ENCODE measurements at regions not wholly inside any gene's neighbourhood (a gene's known extent, or its start where the extent isn't known, plus 50 kb on each side); places are given as distances from the start of the nearest gene placed in this dataset.

DNA sequence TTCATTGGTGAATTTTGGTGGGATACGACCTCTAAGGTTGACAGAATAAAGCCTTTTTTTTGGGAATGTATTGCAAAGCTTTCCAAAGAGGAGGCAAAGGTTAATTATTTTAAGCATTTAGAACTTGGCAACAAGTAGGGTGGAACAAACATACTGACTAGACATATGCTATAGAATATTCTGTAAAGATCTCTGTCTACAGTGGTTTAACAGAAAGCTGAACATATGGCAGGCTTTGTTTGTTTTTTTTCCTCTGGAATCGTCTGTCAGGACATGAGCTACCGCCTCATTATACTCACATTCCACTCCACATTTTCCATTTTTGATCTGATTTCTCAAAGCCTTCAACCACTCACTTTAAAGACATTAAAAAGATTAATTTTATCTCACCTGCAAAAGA, 153.4 kb upstream of the PELI2 start:
- no peaks in the 10 kb centered on the region for H3K36me3 ChIP-seq (ENCODE audit: control insufficient read depth in 1 of 2, insufficient read depth in 2 of 2, low read length in 1 of 2)
- H3K27me3 ChIP-seq (ENCODE audit: control insufficient read depth in 1 of 2, insufficient read depth in 2 of 2, low read length in 1 of 2) = no peaks in the 10 kb centered on the region
- WGBS, 2 donors = 64 to 66% methylated on average over 3 of the region's 3 CpGs
- ATAC-seq (ENCODE audit: low FRiP score) (no peak), DNase-seq (no peak)
- H3K9me3 ChIP-seq (ENCODE audit: control insufficient read depth, low read length) = no peaks in the 10 kb centered on the region
- no peak overlapping the region for H3K27ac ChIP-seq (ENCODE audit: low read depth in 1 of 2, low read length in 2 of 2)
- H3K4me1 ChIP-seq (ENCODE audit: control insufficient read depth in 1 of 2, insufficient read depth in 2 of 2, low read length in 2 of 2) = peaks cover 0 to 1% of the 10 kb centered on the region in 2 donors
- intact Hi-C loops (cut with DNase I) = no loop called here
- H3K4me3 ChIP-seq (ENCODE audit: low read length in 2 of 2) = no peak overlapping the region

DNA sequence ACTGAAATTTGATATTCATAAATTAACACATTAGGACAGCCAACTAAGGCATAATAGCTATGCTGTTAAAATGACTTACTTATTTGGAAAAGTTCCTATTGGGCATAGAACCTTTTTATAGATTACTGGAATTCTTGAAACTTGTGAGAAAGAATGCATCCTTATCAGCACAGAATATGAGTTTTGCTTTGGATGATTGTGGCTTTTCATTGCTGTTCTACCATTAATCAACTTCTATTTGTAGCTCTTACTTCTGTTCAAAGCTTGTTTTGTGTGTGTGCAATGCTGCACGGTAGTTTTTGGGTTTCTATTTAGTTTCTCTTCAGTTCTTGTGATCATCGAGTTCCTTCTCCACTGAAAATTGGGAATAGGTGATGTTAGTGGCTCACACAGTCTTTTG, 152.4 kb upstream of the PELI2 start:
- ATAC-seq (ENCODE audit: low FRiP score) = no peak
- WGBS, 2 donors = 9 to 17% methylated on average over 2 of the region's 2 CpGs

DNA sequence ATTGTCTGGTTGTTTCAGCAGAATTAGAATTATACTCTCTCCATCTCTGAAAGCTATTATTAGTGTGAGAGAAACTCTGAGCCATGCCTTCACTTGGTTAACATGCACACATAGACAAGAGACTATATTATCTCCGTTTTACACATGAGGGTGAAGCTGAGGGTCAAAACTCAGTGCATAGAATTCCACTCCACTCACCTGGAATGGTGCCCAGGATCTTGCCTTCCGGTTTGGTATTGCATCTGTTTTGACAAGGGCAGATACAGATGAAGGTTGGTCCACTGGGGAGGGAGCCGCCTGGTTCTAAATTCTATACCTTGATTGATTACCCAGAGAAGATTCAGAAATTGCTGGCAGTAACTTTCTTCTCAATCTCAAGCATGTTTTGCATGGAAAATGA, 149.5 kb upstream of the PELI2 start:
- no peak for ATAC-seq (ENCODE audit: low FRiP score)

More for the DNA sequence above, 152.4 kb upstream of the PELI2 start:
- H3K9me3 ChIP-seq (ENCODE audit: control insufficient read depth, low read length) = no peaks in the 10 kb centered on the region
- intact Hi-C loops (cut with DNase I) = no loop called here
- no peak for DNase-seq
- H3K36me3 ChIP-seq (ENCODE audit: control insufficient read depth in 1 of 2, insufficient read depth in 2 of 2, low read length in 1 of 2) = no peaks in the 10 kb centered on the region
- no peak overlapping the region for H3K27ac ChIP-seq (ENCODE audit: low read depth in 1 of 2, low read length in 2 of 2)
- no peaks in the 10 kb centered on the region for H3K27me3 ChIP-seq (ENCODE audit: control insufficient read depth in 1 of 2, insufficient read depth in 2 of 2, low read length in 1 of 2)
- peaks cover 0 to 1% of the 10 kb centered on the region in 2 donors for H3K4me1 ChIP-seq (ENCODE audit: control insufficient read depth in 1 of 2, insufficient read depth in 2 of 2, low read length in 2 of 2)
- H3K4me3 ChIP-seq (ENCODE audit: low read length in 2 of 2) = no peak overlapping the region

DNA sequence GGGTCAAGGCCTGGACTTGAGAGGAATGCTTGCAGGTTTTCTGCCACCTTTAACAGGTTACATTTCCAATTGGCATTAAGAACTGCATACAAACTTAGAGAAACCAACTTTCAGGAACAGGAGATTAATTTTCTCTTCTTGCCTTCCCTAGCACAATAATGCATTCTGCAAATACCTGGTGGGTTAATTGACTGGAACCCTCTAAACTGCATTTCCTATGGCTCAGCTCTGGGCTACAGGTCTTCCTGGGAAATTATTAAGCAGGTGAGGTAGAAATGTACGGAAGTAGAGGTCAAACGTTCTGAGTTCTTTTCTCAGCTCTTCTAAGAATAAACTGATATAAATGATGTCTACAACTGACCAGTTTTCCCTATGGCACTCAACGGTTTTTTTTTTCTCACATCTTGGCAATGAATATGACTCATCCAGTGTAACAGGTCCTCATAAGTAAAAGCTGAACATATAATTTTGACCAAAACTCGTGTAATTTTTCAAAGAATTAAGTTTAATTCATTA, 144.9 kb upstream of the PELI2 start:
- no peak for ATAC-seq (ENCODE audit: low FRiP score)
- H3K4me3 ChIP-seq (ENCODE audit: low read length in 2 of 2) = no peak overlapping the region
- H3K4me1 ChIP-seq (ENCODE audit: control insufficient read depth in 1 of 2, insufficient read depth in 2 of 2, low read length in 2 of 2) = peaks cover 2 to 7% of the 10 kb centered on the region in 2 donors
- intact Hi-C loops (cut with DNase I) = no loop called here
- WGBS, 2 donors = 89 to 90% methylated on average over 4 of the region's 4 CpGs
- no peaks in the 10 kb centered on the region for H3K36me3 ChIP-seq (ENCODE audit: control insufficient read depth in 1 of 2, insufficient read depth in 2 of 2, low read length in 1 of 2)
- no peaks in the 10 kb centered on the region for H3K9me3 ChIP-seq (ENCODE audit: control insufficient read depth, low read length)
- no peaks in the 10 kb centered on the region for H3K27me3 ChIP-seq (ENCODE audit: control insufficient read depth in 1 of 2, insufficient read depth in 2 of 2, low read length in 1 of 2)
- DNase-seq = no peak
- H3K27ac ChIP-seq (ENCODE audit: low read depth in 1 of 2, low read length in 2 of 2) = no peak overlapping the region

More for the DNA sequence above, 149.5 kb upstream of the PELI2 start:
- H3K4me1 ChIP-seq (ENCODE audit: control insufficient read depth in 1 of 2, insufficient read depth in 2 of 2, low read length in 2 of 2) = peaks cover 0 to 1% of the 10 kb centered on the region in 2 donors
- no peaks in the 10 kb centered on the region for H3K36me3 ChIP-seq (ENCODE audit: control insufficient read depth in 1 of 2, insufficient read depth in 2 of 2, low read length in 1 of 2)
- no peak overlapping the region for H3K4me3 ChIP-seq (ENCODE audit: low read length in 2 of 2)
- no peaks in the 10 kb centered on the region for H3K9me3 ChIP-seq (ENCODE audit: control insufficient read depth, low read length)
- WGBS, 2 donors = 49 to 53% methylated on average over 3 of the region's 3 CpGs
- no peak overlapping the region for H3K27ac ChIP-seq (ENCODE audit: low read depth in 1 of 2, low read length in 2 of 2)
- intact Hi-C loops (cut with DNase I) = no loop called here
- no peak for DNase-seq
- H3K27me3 ChIP-seq (ENCODE audit: control insufficient read depth in 1 of 2, insufficient read depth in 2 of 2, low read length in 1 of 2) = no peaks in the 10 kb centered on the region

DNA sequence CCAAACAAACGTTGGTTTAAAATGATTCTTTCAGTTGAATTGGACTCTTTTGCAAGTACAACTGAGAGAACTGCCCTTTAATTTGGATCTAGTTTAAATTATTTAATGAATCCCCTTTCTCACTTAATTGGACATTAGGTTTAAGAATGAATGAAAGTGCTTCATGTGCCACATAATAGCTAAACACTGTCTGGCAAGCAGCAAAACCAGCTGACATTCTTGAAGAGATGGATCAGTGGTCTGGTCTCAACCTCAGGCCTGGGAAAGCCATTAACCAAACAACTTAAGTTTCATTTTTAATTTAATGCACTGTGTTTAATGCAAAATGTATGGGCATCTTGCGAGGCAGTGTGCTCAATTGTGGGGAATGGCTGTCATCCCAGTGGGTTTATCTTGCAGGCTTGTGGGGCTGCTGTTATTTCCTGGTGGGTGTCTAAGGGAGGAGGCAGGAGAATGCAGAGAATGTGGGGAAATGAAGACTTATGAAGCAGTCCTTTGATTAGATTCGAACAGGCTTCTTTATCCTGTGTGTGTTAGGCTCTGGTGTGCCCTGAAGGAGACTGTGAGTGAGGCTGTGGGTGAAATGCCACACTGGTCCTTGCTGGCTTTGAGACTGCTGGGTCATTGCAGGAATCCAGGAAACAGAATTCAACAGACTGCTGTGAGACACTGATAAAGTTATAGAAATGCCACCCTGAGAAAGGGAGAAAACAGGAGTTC, 144.1 kb upstream of the PELI2 start:
- no peak for DNase-seq
- no peak overlapping the region for H3K27ac ChIP-seq (ENCODE audit: low read depth in 1 of 2, low read length in 2 of 2)
- H3K9me3 ChIP-seq (ENCODE audit: control insufficient read depth, low read length) = no peaks in the 10 kb centered on the region
- no peak for ATAC-seq (ENCODE audit: low FRiP score)
- H3K36me3 ChIP-seq (ENCODE audit: control insufficient read depth in 1 of 2, insufficient read depth in 2 of 2, low read length in 1 of 2) = no peaks in the 10 kb centered on the region
- H3K4me1 ChIP-seq (ENCODE audit: control insufficient read depth in 1 of 2, insufficient read depth in 2 of 2, low read length in 2 of 2) = peaks cover 2 to 7% of the 10 kb centered on the region in 2 donors
- WGBS, 2 donors = 77 to 80% methylated on average over 3 of the region's 3 CpGs
- no peak overlapping the region for H3K4me3 ChIP-seq (ENCODE audit: low read length in 2 of 2)
- H3K27me3 ChIP-seq (ENCODE audit: control insufficient read depth in 1 of 2, insufficient read depth in 2 of 2, low read length in 1 of 2) = no peaks in the 10 kb centered on the region
- intact Hi-C loops (cut with DNase I) = no loop called here

DNA sequence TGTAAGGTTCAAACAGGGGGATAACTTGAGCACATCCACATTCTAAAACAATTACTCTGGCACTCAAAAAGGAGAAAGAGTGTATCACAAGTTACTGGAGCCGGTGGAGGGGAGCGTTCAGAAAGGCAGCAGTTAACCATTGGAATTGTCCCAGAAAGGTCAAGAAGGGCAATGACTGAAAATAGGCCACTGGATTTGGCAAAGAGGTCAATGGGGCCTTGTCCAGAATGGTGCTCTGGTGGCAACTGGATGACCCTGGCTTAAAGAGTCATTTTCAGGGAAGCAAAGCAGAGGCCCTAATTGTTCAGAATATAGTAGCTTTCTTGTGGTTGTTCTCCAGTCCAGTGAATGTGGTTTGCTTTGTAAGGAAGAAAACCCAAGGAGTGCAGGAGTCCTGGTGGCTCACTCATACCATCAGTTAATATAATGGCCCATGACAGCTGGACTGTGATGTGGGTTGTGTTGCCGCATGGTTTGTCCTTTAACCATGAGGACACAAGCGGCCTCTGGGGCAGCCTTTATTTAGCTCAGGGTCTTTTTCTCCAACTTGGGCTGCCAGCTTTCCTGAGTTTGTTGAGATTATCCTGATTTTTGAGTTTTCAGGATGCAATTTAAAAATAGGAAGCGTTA, 142.8 kb upstream of the PELI2 start:
- no peak for ATAC-seq (ENCODE audit: low FRiP score)
- no peak overlapping the region for H3K27ac ChIP-seq (ENCODE audit: low read depth in 1 of 2, low read length in 2 of 2)
- DNase-seq = no peak
- no peaks in the 10 kb centered on the region for H3K9me3 ChIP-seq (ENCODE audit: control insufficient read depth, low read length)
- intact Hi-C loops (cut with DNase I) = no loop called here
- H3K4me3 ChIP-seq (ENCODE audit: low read length in 2 of 2) = no peak overlapping the region
- no peaks in the 10 kb centered on the region for H3K36me3 ChIP-seq (ENCODE audit: control insufficient read depth in 1 of 2, insufficient read depth in 2 of 2, low read length in 1 of 2)
- WGBS, 2 donors = 98 to 99% methylated on average over 5 of the region's 5 CpGs
- H3K4me1 ChIP-seq (ENCODE audit: control insufficient read depth in 1 of 2, insufficient read depth in 2 of 2, low read length in 2 of 2) = peaks cover 2 to 7% of the 10 kb centered on the region in 2 donors
- H3K27me3 ChIP-seq (ENCODE audit: control insufficient read depth in 1 of 2, insufficient read depth in 2 of 2, low read length in 1 of 2) = no peaks in the 10 kb centered on the region

DNA sequence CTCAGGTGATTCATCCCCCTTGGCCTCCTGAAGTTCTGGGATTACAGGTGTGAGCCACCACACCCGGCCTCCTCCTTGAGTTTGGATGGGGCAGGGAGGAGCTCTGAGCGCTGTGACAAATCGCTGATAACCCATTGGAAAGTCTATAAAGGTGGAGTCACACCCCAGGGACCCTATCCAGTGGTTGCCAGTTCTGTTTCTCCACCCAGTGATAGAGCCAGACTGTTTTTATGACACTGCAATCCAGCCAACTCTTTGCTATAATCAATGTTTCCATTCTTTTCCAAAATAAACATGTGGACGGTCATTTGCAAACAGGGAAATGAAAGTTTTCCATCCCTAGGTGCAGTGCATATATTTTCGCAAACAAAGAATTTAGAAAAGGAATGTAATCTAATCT, 142.0 kb upstream of the PELI2 start:
- Histone ChIP-seq H3K4me1 (ENCODE audit: control insufficient read depth in 1 of 2, insufficient read depth in 2 of 2, low read length in 2 of 2) (peaks cover 2 to 7% of the 10 kb centered on the region in 2 donors), H3K27me3 (ENCODE audit: control insufficient read depth in 1 of 2, insufficient read depth in 2 of 2, low read length in 1 of 2) (no peaks in the 10 kb centered on the region), H3K4me3 (ENCODE audit: low read length in 2 of 2) (no peak overlapping the region), H3K27ac (ENCODE audit: low read depth in 1 of 2, low read length in 2 of 2) (no peak overlapping the region), H3K9me3 (ENCODE audit: control insufficient read depth, low read length) (peaks cover 1% of the 10 kb centered on the region), H3K36me3 (ENCODE audit: control insufficient read depth in 1 of 2, insufficient read depth in 2 of 2, low read length in 1 of 2) (no peaks in the 10 kb centered on the region)
- ATAC-seq (ENCODE audit: low FRiP score) = no peak
- no peak for DNase-seq
- intact Hi-C loops (cut with DNase I) = no loop called here
- WGBS, 2 donors = 72 to 78% methylated on average over 5 of the region's 5 CpGs

DNA sequence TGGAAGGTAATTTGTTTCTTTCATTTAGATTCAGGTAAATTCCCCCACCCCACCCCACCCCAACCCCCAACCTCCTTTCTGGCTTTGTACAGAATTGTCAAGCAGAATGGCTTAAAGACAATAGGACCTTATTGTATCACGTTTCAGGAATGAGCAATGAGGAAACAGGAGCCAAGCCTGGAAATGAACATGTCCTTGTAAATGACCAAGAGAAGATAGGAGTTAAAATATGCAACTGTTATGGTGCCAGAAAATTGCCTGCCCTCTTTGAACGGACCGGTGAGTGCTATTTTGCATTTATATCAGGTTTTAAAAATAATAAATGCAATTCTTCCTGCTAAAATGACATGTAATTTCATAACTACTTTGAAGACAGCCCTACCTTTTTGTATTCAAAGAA, 141.6 kb upstream of the PELI2 start:
- H3K27me3 ChIP-seq (ENCODE audit: control insufficient read depth in 1 of 2, insufficient read depth in 2 of 2, low read length in 1 of 2) = no peaks in the 10 kb centered on the region
- no peaks in the 10 kb centered on the region for H3K36me3 ChIP-seq (ENCODE audit: control insufficient read depth in 1 of 2, insufficient read depth in 2 of 2, low read length in 1 of 2)
- peaks cover 1% of the 10 kb centered on the region for H3K9me3 ChIP-seq (ENCODE audit: control insufficient read depth, low read length)
- peaks cover 2 to 7% of the 10 kb centered on the region in 2 donors for H3K4me1 ChIP-seq (ENCODE audit: control insufficient read depth in 1 of 2, insufficient read depth in 2 of 2, low read length in 2 of 2)
- no peak for ATAC-seq (ENCODE audit: low FRiP score)
- intact Hi-C loops (cut with DNase I) = no loop called here
- H3K27ac ChIP-seq (ENCODE audit: low read depth in 1 of 2, low read length in 2 of 2) = no peak overlapping the region
- no peak for DNase-seq
- H3K4me3 ChIP-seq (ENCODE audit: low read length in 2 of 2) = no peak overlapping the region
- WGBS, 2 donors = 13 to 18% methylated on average over 3 of the region's 3 CpGs
